ENCODE measurements at regions not wholly inside any gene's neighbourhood (a gene's known extent, or its start where the extent isn't known, plus 50 kb on each side); places are given as distances from the start of the nearest gene placed in this dataset.
A peak's percentile ranks its signal among the peaks of the same experiment; 100 is the strongest.

- ATAC-seq (no peak), FAIRE-seq (no peak), DNase-seq (ENCODE audit: low read depth in 1 of 2, low spot score in 1 of 2) (no peak)
- WGBS (ENCODE audit: missing lambda C conversion rate): 0% methylated on average over 1 of the region's 1 CpG
- ChIA-PET POLR2A (no interaction called here), CTCF (no interaction called here)
- Histone ChIP-seq H3K9me3 (no peaks in the 10 kb centered on the region), H3K4me3 (no peak overlapping the region), H3K27ac (no peak overlapping the region), H3K4me2 (no peak overlapping the region), H3K4me1 (no peaks in the 10 kb centered on the region)
- no peak for TF ChIP-seq ZFP36 (IDR thresholded peaks at IDR 0.05; ENCODE audit: borderline replicate concordance, partially characterized antibody)
- no peak for TF ChIP-seq MAFK (IDR thresholded peaks at IDR 0.05; ENCODE audit: partially characterized antibody)
- no peak for TF ChIP-seq CHD4 (IDR thresholded peaks at IDR 0.05; ENCODE audit: borderline replicate concordance)
- TF ChIP-seq EHF (CRISPR knock-in tag; IDR thresholded peaks at IDR 0.05): no peak
- TF ChIP-seq JUNB (IDR thresholded peaks at IDR 0.05): no peak
- TF ChIP-seq ZC3H11A (IDR thresholded peaks at IDR 0.05): no peak
- no peak for TF ChIP-seq MAZ (IDR thresholded peaks at IDR 0.05; ENCODE audit: borderline replicate concordance, low read depth, low read length)
- TF ChIP-seq CBX2 (IDR thresholded peaks at IDR 0.05; ENCODE audit: borderline replicate concordance, low read depth): no peak
- no peak for TF ChIP-seq EP300 (IDR thresholded peaks at IDR 0.05)
- no peak for TF ChIP-seq PHF8 (IDR thresholded peaks at IDR 0.05; ENCODE audit: borderline replicate concordance, low read depth)
- no peak for TF ChIP-seq USF2 (IDR thresholded peaks at IDR 0.05)
- no peak for TF ChIP-seq SREBF2 (IDR thresholded peaks at IDR 0.05)
- TF ChIP-seq FOXS1 (CRISPR knock-in tag; IDR thresholded peaks at IDR 0.05): no peak
Observed at GRCh38 chr11:115761817-115762216, 257.6 kb upstream of the CADM1 start.

- DNase-seq (ENCODE audit: low read depth in 1 of 2, low spot score in 1 of 2) (no peak), ATAC-seq (no peak), FAIRE-seq (no peak)
- no CpG with 5 or more reads among the region's 1 CpG for WGBS (ENCODE audit: missing lambda C conversion rate)
- no peak overlapping the region for H3K27ac ChIP-seq
- no peak for TF ChIP-seq RNF2 (IDR thresholded peaks at IDR 0.05; ENCODE audit: borderline replicate concordance, low read depth)
- no peak for TF ChIP-seq REST (IDR thresholded peaks at IDR 0.05)
- TF ChIP-seq HMGXB4 (CRISPR knock-in tag; IDR thresholded peaks at IDR 0.05; ENCODE audit: borderline replicate concordance): no peak
- H3K4me2 ChIP-seq: no peak overlapping the region
- ChIA-PET CTCF (no interaction called here), POLR2A (no interaction called here)
- no peaks in the 10 kb centered on the region for H3K4me1 ChIP-seq
- no peaks in the 10 kb centered on the region for H3K9me3 ChIP-seq
- H3K4me3 ChIP-seq: no peak overlapping the region
Observed at GRCh38 chr11:115761348-115761747, 257.1 kb upstream of the CADM1 start.

GRCh38 chr11:115760461-115761320 lies 256.5 kb upstream of the CADM1 start:
- H3K4me3 ChIP-seq: peak overlapping the region; percentile 42; the same call in 2 of the 3 replicates
- H3K4me2 ChIP-seq: peak overlapping the region; percentile 62

More at GRCh38 chr11:115760461-115761320, 256.5 kb upstream of the CADM1 start:
- FAIRE-seq (no peak), ATAC-seq (no peak), DNase-seq (ENCODE audit: low read depth in 1 of 2, low spot score in 1 of 2) (no peak)
- Histone ChIP-seq H3K9me3 (no peaks in the 10 kb centered on the region), H3K4me1 (no peaks in the 10 kb centered on the region), H3K27ac (no peak overlapping the region)
- TF ChIP-seq CBX2 (IDR thresholded peaks at IDR 0.05; ENCODE audit: borderline replicate concordance, low read depth) (no peak), JUNB (IDR thresholded peaks at IDR 0.05) (no peak)
- ChIA-PET CTCF (no interaction called here), POLR2A (no interaction called here)
- WGBS (ENCODE audit: missing lambda C conversion rate): 86% methylated on average over 14 of the region's 19 CpGs
